Fibroblast of upper back skin (primary cell): ENCODE measurements at regions not wholly inside any gene's neighbourhood (a gene's known extent, or its start where the extent isn't known, plus 50 kb on each side); places are given as distances from the start of the nearest gene placed in this dataset.

Experiments
- DNase-seq: peaks from one replicate; pipeline ENCODE4 v3.0.0-alpha.2; 2013

DNA sequence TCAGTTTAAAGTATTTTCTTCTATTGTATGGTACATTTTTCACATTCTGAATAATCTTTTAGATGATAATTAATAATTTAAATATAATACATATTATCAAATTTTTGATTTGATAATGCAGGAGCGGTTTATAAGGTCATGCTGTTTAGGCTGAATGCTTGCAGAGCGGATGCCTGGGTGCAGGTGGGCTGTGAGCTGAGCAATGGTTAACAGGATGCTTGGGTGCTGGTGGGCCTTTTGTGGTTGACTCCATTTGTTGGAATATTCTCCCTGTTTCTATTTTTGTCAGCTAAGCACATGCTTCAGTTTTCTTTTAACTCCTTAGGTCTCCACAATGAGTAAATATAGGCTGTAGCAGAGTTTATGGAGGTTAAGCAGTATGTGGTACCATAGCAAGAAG lies 1549.3 kb downstream of the OTOL1 start:
- DNase-seq: no peak

DNA sequence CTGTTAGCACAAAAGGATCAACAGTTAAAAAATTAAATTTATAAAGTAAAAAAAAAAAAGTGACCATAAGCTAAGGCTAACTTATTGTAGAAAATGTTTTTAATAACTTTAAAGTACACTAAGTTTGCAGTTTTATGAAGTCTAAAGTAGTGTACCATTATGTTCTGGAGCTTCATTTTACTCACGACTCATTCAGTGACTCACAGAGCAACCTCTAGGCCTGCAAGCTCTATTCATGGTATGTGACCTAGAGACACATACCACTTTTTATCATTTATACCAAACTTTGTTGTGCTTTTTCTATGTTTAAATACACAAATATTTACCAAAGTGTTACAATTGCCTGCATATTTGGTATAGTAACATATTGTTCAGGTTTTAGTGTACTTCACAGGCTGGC lies 1552.3 kb downstream of the OTOL1 start:
- peak; percentile 29 for DNase-seq

DNA sequence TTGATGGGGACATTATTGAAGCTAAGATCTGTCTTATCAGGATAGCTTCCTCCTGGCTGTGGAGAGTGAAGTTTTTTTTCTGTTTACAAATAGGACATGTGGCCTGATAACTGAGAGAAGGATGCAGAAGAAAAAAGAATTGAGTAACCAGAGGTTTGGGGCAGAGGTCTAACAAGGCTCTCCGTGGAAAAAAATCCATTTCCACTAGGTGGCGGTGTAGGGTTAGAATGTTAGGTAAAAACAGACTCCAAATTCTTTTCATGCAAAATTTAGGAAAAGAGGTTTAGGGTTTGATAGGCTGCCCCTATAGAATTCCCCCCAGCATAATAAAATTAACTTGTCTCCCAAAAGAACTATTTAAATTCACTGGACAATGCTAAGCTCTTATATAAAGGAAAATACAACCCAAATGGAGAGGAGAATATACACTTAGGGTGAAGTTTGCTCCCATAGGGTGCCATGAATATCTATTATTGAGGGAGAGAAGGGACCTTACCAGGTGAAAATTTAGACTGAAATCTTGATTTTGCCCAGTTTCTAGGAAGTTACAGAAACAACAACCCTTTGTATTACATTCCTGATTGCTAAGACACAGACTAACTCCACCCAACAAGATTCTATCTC lies 1560.4 kb downstream of the OTOL1 start:
- peak; percentile 39 for DNase-seq

DNA sequence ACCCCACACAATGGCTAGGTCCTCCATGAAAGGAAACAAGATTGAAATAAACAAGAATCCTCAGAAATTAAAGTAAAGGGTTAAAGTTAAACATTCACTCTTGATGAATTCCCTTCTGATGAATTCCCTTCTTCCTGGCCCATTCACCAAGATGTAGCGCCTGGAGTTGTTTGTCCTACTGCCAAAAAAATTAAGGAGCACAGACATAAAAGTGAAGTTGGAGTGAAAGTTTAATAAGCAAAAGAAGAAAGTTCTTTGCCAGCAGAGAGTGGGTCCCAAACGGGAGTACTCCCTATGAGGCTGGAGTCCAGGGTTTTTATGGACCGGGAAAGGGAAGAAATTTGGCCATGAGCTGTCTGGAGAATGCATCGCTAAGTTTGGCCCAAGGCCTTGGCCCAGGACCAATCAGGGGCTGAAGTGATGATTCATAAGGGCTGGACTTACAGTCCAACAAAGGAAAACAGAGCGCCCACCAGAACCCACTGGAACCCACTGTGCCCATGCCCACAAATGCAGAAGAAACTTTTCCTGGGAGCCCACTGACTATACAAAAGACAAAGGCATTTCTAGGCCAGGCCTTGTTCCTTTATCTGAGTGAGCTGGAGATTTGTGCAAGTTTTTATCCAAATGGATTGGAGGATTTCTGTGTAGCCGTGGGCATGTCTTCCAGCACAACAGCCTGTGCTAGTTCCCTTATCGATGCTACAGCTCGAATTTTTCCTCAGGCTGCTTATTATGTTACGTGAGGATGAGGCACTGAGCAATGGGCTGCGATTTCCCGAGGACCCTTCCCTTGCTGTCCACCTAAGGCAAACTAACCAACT lies 1561.6 kb downstream of the OTOL1 start:
- DNase-seq: no peak

DNA sequence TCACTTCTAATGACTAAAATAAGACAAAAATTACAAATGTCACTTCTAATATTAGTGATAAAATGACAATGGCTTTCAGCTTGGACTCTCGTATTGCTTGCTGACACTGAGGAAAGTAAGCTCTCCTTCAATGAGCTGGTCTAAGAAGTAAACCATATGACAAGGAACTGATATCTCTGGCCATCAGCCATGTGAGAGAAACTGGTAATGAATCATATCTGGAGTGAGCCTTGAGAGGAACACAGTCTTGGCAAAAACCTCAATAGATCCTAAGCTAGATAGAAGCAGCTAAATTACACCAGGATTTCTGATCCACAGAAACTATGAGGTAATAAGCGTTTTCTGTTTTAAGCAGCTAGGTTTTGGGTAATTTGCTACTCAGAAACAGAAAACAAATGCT lies 1575.1 kb downstream of the OTOL1 start:
- DNase-seq: peak; percentile 41
